ENCODE measurements at regions not wholly inside any gene's neighbourhood (a gene's known extent, or its start where the extent isn't known, plus 50 kb on each side); places are given as distances from the start of the nearest gene placed in this dataset.
"Not testable (repeated sequence)": the region's sequence is repeated elsewhere in the genome, so short reads cannot be mapped to it uniquely, and the experiment has no call there.

GRCh38 chr6:27678469-27678868 is 205.6 kb upstream of the ZNF184 start:
- no peak for DNase-seq (ENCODE audit: low read depth in 2 of 2)

DNA sequence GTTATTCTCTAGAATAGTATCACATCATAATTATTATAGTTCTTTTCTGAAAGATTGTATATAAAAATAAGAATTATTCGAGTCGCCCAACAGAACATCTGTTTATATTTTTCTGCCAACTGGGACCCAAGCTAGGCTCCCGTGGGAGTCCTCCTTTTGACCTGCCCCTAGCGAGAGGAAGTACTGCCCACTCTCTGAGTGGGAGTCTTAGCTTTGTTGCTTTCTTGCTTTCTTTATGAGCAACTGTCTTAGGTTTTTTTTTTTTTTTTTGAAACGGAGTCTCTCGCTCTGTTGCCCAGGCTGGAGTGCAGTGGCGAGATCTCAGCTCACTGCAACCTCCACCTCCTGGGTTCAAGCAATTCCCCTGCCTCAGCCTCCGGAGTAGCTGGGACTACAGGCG is 202.0 kb upstream of the ZNF184 start:
- DNase-seq (ENCODE audit: low read depth in 2 of 2) = no peak

DNA sequence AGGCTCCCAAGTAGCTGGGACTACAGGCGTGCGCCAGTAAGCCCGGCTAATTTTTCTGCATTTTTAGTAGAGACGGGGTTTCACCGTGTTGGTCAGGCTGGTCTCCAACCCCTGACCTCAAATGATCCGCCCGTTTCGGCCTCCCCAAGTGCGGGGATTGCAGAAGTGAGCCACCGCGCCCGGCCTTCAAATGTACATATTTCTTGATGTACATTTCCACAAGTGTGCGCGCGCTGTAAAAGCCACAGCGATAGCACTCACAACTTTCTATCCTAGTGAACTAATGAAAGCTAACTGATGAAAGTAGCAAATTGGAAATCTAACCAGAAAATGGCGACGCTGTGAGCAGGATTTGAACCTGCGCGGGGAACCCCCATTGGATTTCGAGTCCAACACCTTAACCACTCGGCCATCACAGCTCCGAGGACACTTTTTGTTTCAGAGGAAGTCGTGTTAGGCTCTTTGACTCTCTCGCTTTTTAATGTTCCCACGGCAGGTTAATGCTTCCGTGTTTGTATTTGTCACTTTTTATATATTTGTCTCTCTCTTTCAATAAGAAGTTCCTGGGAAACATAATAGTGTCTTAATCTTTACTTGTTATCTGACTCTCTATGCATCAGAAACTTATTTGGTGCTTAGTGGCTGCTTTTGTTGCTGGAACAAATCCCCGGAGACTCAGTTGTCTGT is 199.4 kb upstream of the ZNF184 start:
- peak in 1 of 2 donors; percentile 30 for DNase-seq (ENCODE audit: low read depth in 2 of 2)

DNA sequence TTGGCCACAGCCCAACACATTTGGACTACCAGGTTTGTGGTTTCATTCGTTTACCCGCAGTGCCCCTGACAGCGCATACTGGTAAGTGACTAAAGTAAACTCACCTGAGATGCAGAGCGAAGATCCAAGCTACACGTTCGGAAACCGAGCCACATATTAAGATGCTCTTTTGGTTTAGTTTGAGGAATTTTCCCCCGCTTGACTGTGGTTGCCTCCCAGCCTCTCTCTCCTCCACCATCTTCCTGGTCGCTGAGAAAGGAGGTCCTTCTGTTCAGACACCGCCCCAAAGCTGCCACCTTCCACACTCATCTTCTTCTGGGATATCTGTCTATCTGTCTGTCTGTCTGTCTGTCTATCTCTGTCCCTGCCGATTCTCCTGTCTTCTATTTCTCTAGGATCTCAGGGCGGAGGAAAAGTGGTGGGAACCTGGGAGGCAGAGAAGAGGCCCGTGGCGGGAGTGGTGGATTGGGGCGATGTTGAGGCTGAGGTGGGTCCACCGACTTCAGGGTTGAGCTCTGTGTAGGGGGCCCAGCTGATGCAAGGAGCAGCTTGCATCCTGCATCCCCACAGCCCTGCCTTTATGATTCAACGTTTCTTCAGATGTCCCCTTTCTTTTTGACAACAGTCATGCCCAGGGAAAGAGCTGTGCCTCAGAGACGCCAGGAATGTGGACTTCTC is 196.9 kb upstream of the ZNF184 start:
- DNase-seq (ENCODE audit: low read depth in 2 of 2) = no peak

GRCh38 chr6:27669295-27669623 is 196.4 kb upstream of the ZNF184 start:
- DNase-seq (ENCODE audit: low read depth in 2 of 2) = peak in 1 of 2 donors; percentile 19

DNA sequence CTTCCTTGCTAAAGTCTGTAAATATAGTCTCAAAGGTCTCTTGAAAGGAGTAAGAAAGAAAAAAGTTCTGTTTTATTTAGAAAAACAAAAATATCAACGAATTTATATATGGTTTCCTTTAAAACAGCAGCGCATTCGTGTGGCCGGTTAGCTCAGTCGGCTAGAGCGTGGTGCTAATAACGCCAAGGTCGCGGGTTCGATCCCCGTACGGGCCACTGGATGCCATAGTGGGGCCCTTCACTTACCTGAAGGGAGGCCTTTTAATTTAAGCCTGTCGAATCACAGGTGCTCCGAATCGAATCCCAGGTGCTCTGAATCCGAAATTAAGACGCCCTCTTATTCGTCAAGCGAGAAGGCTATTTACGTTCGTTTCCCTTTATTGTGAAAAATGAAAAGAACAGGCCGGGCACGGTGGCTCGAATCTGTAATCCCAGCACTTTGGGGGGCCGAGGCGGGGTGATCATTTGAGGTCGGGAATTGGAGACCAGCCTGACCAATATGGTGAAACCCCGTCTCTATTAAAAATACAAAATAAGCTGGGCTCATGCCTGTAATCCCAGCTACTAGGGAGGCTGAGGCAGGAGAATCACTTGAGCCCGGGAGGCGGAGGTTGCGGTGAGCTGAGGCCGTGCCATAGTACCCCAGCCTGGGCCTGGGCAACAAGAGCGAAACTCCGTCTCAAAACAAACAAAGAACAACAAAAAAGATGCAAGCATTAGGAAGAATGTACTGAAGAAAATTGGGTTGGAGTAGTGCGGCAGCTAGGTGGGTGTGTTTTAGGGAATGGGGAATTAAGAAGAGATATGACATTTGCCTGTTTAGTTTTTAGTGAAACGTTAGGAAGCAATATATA is 195.8 kb upstream of the ZNF184 start:
- DNase-seq (ENCODE audit: low read depth in 2 of 2) = peak; percentile 37 to 52

GRCh38 chr6:27667657-27668441 is 194.9 kb upstream of the ZNF184 start:
- no peak for DNase-seq (ENCODE audit: low read depth in 2 of 2)

GRCh38 chr6:27667016-27667656 is 194.2 kb upstream of the ZNF184 start:
- DNase-seq (ENCODE audit: low read depth in 2 of 2) = no peak

DNA sequence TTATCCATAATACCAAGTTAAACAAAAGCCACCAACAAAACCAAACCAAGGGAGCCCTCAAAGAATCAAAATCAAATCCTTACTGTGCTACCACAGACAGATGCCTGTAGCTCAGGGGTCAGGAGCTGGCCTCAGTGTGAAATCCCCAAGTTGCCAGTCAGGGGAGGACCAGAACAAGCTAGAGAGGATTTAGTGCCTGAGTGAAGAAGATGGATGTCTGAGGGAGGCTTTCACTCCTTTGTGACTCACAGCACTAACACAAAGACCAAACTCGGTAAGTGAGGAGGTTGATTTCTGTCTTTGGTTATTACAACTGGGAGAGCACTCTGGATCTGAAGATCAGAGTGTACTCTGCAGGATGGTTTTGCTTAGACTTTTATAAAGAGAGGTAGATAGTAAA is 189.9 kb upstream of the ZNF184 start:
- DNase-seq (ENCODE audit: low read depth in 2 of 2) = no peak

- DNase-seq (ENCODE audit: low read depth in 2 of 2) = not testable (repeated sequence)
These were observed 189.3 kb upstream of the ZNF184 start for GRCh38 chr6:27662212-27662611.

DNA sequence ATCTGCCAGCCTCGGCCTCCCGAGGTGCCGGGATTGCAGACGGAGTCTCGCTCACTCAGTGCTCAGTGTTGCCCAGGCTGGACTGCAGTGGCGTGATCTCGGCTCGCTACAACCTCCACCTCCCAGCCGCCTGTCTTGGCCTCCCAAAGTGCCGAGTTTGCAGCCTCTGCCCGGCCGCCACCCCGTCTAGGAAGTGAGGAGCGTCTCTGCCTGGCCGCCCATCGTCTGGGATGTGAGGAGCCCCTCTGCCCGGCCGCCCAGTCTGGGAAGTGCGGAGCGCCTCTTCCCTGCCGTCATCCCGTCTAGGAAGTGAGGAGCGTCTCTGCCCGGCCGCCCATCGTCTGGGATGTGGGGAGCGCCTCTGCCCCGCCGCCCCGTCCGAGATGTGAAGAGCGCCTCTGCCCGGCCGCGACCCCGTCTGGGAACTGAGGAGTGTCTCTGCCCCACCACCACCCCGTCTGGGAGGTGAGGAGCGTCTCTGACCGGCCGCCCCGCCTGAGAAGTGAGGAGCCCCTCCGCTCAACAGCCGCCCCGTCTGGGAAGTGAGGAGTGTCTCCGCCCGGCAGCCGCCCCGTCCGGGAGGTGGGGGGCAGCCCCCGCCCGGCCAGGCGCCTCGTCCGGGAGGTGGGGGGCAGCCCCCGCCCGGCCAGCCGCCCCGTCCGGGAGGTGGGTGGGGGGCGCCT is 180.4 kb upstream of the ZNF184 start:
- not testable (repeated sequence) for DNase-seq (ENCODE audit: low read depth in 2 of 2)

GRCh38 chr6:27651371-27651732 is 178.4 kb upstream of the ZNF184 start:
- DNase-seq (ENCODE audit: low read depth in 2 of 2) = no peak

DNA sequence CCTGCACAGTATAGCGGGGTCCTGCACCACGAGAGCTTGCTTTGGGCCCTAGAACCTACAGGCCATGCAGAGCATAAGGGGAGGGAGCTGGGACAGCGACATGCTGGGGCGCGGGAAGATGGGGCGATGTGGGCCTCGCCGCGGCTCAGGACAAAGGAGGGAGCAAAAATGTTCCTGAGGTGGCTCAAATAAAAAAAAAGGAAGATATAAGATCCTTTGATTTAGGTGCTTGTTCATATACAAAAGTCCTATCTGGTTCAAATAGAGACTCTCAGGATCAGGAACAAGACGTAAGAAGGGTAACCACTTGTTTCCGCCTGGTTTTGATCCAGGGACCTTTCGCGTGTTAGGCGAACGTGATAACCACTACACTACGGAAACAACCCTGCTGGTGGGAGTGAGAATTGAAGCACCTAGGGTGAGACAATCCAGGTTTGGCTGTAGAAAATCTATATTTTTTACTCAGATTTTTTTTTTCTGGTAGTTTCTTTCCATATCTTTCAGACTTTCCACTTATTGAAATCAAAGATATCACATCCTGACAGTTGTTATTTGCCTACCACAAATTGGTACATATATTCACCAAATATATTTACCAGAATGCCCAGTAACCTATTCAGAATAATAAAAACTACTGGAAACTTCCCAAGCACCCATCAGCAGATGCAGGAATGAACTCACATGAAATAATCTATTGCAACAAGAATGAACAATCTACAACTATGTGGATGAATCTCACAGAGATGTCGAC is 177.9 kb upstream of the ZNF184 start:
- peak in 1 of 2 donors; percentile 28 for DNase-seq (ENCODE audit: low read depth in 2 of 2)

- no peak for DNase-seq (ENCODE audit: low read depth in 2 of 2)
These were observed 171.6 kb upstream of the ZNF184 start for GRCh38 chr6:27644528-27644927.

DNA sequence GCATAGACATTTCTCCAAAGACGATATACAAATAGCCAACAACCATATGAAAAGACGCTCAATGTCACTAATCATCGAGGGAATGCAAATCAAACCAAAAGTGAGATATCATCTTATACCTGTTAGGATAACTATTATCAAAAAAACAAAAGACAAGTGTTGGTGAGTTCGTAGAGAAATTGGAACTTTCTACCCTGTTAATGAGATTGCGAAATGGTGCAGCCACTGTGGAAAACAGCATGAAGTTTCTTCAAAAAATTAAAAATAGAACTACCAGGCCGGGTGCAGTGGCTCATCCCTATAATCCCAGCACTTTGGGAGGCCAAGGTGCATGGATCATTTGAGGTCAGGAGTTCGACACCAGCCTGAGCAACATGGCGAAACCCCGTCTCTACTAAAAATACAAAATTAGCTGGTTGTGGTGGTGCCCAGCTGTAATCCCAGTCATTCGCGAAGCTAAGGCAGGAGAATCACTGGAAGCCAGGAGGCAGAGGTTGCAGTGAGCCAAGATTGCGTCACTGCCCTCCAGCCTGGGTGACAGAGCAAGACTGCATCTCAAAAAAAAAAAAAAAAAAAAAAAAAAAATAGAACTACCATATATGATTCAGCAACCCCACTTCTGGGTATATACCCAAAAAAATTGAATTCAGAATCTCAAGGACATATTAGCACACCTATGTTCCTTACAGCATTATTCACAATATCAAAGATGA is 170.0 kb upstream of the ZNF184 start:
- no peak for DNase-seq (ENCODE audit: low read depth in 2 of 2)

- DNase-seq (ENCODE audit: low read depth in 2 of 2) = not testable (repeated sequence)
These were observed 163.0 kb upstream of the ZNF184 start for GRCh38 chr6:27635886-27636285.

DNA sequence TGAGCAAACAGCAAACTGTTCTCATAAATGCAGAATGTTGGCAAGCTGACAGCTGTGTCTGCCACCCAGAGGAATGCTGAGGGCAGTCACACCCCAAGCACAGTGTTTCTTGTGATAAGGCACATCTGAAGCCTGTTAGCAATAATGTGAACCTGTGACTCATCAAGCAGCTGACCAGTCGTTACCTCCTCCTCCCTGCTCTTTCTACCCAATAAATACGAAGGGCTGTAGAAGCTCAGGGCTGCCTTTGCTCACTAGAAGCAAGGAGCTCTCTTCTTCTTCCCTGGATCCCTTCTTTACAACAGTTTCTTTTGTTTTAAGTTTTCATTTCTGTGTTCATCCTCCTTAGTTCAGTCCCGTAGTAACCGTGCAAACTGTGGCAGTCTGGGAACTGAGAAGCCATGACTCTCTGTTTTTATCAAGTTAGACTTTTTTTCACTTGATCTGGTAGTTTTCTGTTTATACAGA is 160.3 kb upstream of the ZNF184 start:
- DNase-seq (ENCODE audit: low read depth in 2 of 2) = not testable (repeated sequence)

- DNase-seq (ENCODE audit: low read depth in 2 of 2) = no peak
These were observed 158.7 kb upstream of the ZNF184 start for GRCh38 chr6:27631609-27631916.

All from dermis microvascular lymphatic vessel endothelial cell (primary cell).